HL-60 (cell line): ENCODE measurements at regions not wholly inside any gene's neighbourhood (a gene's known extent, or its start where the extent isn't known, plus 50 kb on each side); places are given as distances from the start of the nearest gene placed in this dataset.

ENCODE experiments used
- CTCF ChIP-seq: IDR thresholded peaks from one replicate; pipeline ENCODE4 v1.5.1; 2011; ENCODE audit warnings: low read length, control low read depth, inconsistent platforms; ENCODE audit not compliant: insufficient read depth
- GABPA ChIP-seq: IDR thresholded peaks from 2 replicates; pipeline ENCODE4 v1.6.1; 2012; ENCODE audit warnings: low read depth

GRCh38 chr5:74028976-74029375 lies 403.0 kb downstream of the ARHGEF28 start:
- TF ChIP-seq GABPA (no peak), CTCF (no peak)
